ENCODE measurements at regions not wholly inside any gene's neighbourhood (a gene's known extent, or its start where the extent isn't known, plus 50 kb on each side); places are given as distances from the start of the nearest gene placed in this dataset.

DNA sequence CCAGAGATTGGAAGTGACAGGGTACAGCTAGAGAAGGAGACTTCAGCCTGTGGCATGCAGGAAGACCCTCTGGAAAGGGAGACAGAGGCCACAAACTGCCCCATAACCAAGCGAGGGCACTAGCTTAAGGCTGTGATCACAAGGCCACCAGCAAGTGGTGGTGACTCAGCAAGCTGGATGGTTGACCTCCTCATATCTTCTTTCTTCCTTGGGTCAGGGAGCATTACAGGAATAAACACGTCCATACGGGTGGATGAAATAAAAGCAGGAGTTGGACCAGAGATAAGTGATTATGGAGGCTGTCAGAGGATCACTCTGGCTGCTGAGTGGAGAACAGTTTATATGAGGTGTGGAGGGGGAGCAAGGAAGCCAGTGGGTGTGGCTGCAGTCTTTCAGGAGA, 234.6 kb upstream of the TAS2R1 start:
- ChIA-PET POLR2A (ENCODE audit: unreplicated experiment) (no interaction called here), CTCF (no interaction called here)
- Histone ChIP-seq H3K36me3 (ENCODE audit: low read depth) (no peaks in the 10 kb centered on the region), H3K79me2 (ENCODE audit: low read depth) (no peaks in the 10 kb centered on the region), H4K20me1 (ENCODE audit: insufficient read depth) (no peaks in the 10 kb centered on the region), H3K27ac (no peak overlapping the region), H3F3A (ENCODE audit: insufficient read depth, low read depth) (no peaks in the 10 kb centered on the region), H3K4me3 (no peak overlapping the region), H3K4me1 (replicated peaks; ENCODE audit: insufficient read depth) (peaks cover 3% of the 10 kb centered on the region), H3K4me2 (no peak overlapping the region), H3K9me2 (ENCODE audit: insufficient read depth) (no peaks in the 10 kb centered on the region), H2AFZ (no peak overlapping the region), H3K9me3 (ENCODE audit: insufficient read depth, low read depth) (peaks cover 23% of the 10 kb centered on the region), H3K27me3 (ENCODE audit: insufficient read depth, low read depth) (no peaks in the 10 kb centered on the region)
- DNase-seq, result no peak
- BruUV-seq (replicated peaks), result no TSS peak
- intact Hi-C loops (cut with micrococcal nuclease; ENCODE audit: unreplicated experiment), result no loop called here
- no peak for TF ChIP-seq EZH2 (IDR thresholded peaks at IDR 0.05; ENCODE audit: low read depth)
- no peak for TF ChIP-seq CTCF (conservative IDR thresholded peaks at IDR 0.05)

DNA sequence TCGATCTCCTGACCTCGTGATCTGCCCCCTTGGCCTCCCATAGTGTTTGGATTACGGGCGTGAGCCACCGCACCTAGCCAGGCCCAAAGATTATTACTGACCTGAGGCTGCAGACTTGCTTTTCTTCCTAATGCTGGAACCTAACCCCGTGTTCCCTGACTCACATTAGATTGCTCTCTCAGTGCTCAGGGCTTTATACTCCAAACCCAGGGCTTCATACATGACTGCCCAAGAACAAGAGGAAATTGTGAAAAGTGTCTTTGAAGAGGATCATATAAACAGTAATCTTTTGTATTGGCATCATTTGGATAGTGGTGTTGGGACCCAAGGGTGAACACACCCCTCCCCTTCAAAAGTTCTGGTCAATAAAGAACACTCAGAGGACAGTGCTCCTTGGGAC, 233.3 kb upstream of the TAS2R1 start:
- TF ChIP-seq CTCF (conservative IDR thresholded peaks at IDR 0.05), result no peak
- no peak for TF ChIP-seq EZH2 (IDR thresholded peaks at IDR 0.05; ENCODE audit: low read depth)
- intact Hi-C loops (cut with micrococcal nuclease; ENCODE audit: unreplicated experiment), result no loop called here

DNA sequence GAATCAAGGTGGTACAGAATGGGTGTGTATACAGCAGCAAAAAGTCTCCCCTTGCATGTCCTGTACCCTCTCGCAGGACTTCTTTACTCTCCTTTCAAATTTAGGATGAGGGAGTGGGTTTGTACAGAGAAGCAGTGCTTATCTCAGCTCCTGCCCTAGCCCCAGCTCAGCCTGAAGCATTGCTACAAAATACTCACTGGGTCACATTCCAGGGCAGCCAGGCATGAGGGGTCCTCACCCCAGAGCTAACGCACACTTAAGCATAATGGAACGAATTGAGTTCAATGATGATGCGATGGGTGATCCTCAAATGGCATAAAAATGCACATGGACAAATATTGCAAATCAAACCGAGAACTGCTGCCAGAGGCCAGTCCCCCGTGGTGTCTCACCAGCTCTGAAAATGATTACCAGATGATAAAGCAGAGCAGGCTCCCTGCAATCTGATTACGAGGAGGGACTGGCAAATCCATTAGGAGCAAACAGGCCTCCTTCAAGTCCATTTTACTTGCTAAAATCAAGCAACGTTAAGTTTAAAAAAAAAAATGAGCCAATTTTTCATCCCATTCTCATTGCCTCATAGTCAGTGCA, 231.6 kb upstream of the TAS2R1 start:
- TF ChIP-seq CTCF (conservative IDR thresholded peaks at IDR 0.05) (no peak), EZH2 (IDR thresholded peaks at IDR 0.05; ENCODE audit: low read depth) (no peak)
- Histone ChIP-seq H3F3A (ENCODE audit: insufficient read depth, low read depth) (no peaks in the 10 kb centered on the region), H3K4me1 (replicated peaks; ENCODE audit: insufficient read depth) (no peaks in the 10 kb centered on the region), H3K4me2 (no peak overlapping the region), H3K36me3 (ENCODE audit: low read depth) (no peaks in the 10 kb centered on the region), H4K20me1 (ENCODE audit: insufficient read depth) (no peaks in the 10 kb centered on the region), H3K27ac (no peak overlapping the region), H3K9me3 (ENCODE audit: insufficient read depth, low read depth) (peaks cover 13% of the 10 kb centered on the region), H3K4me3 (no peak overlapping the region), H3K9me2 (ENCODE audit: insufficient read depth) (no peaks in the 10 kb centered on the region), H2AFZ (no peak overlapping the region), H3K27me3 (ENCODE audit: insufficient read depth, low read depth) (no peaks in the 10 kb centered on the region), H3K79me2 (ENCODE audit: low read depth) (no peaks in the 10 kb centered on the region)
- POLR2A ChIA-PET (ENCODE audit: unreplicated experiment), result no interaction called here
- CTCF ChIA-PET, result no interaction called here
- intact Hi-C loops (cut with micrococcal nuclease; ENCODE audit: unreplicated experiment), result no loop called here
- no peak for DNase-seq
- no TSS peak for BruUV-seq (replicated peaks)

More for the DNA sequence above, 233.3 kb upstream of the TAS2R1 start:
- no peaks in the 10 kb centered on the region for H3F3A ChIP-seq (ENCODE audit: insufficient read depth, low read depth)
- no peak overlapping the region for H3K27ac ChIP-seq
- H3K9me3 ChIP-seq (ENCODE audit: insufficient read depth, low read depth), result peaks cover 22% of the 10 kb centered on the region
- no peak for DNase-seq
- no peaks in the 10 kb centered on the region for H3K79me2 ChIP-seq (ENCODE audit: low read depth)
- ChIA-PET CTCF (no interaction called here), POLR2A (ENCODE audit: unreplicated experiment) (no interaction called here)
- H2AFZ ChIP-seq, result no peak overlapping the region
- BruUV-seq (replicated peaks), result no TSS peak
- H3K27me3 ChIP-seq (ENCODE audit: insufficient read depth, low read depth), result no peaks in the 10 kb centered on the region
- H4K20me1 ChIP-seq (ENCODE audit: insufficient read depth), result no peaks in the 10 kb centered on the region
- no peaks in the 10 kb centered on the region for H3K4me1 ChIP-seq (replicated peaks; ENCODE audit: insufficient read depth)
- no peak overlapping the region for H3K4me2 ChIP-seq
- no peaks in the 10 kb centered on the region for H3K9me2 ChIP-seq (ENCODE audit: insufficient read depth)
- H3K4me3 ChIP-seq, result no peak overlapping the region
- no peaks in the 10 kb centered on the region for H3K36me3 ChIP-seq (ENCODE audit: low read depth)
